BLaER1 treated with 17β-estradiol and CSF1 and Interleukin-3, amounts not matched to agents 10 nM and 100 nM (cell line): ENCODE measurements at regions not wholly inside any gene's neighbourhood (a gene's known extent, or its start where the extent isn't known, plus 50 kb on each side); places are given as distances from the start of the nearest gene placed in this dataset.

Source experiments
- H3K27ac ChIP-seq, 11 experiments: shearing (Covaris generic); formaldehyde crosslinking; 2 replicates each; pipeline ENCODE4 v1.8.1; 2022
- H3K27me3 ChIP-seq, 11 experiments: shearing (Covaris generic); formaldehyde crosslinking; 2 replicates each; pipeline ENCODE4 v1.8.1; 2022
- H3K36me3 ChIP-seq, 11 experiments: shearing (Covaris generic); formaldehyde crosslinking; 2 replicates each; pipeline ENCODE4 v1.8.1; 2022
- H3K4me1 ChIP-seq, 10 experiments: shearing (Covaris generic); formaldehyde crosslinking; 2 replicates each; pipeline ENCODE4 v1.8.1; 2022
- H3K4me2 ChIP-seq, 11 experiments: shearing (Covaris generic); formaldehyde crosslinking; 2 replicates each; pipeline ENCODE4 v1.8.1; 2022
- H3K4me3 ChIP-seq, 10 experiments: shearing (Covaris generic); formaldehyde crosslinking; 2 replicates each; pipeline ENCODE4 v1.8.1; 2022
- H3K9ac ChIP-seq, 11 experiments: shearing (Covaris generic); formaldehyde crosslinking; 2 replicates each; pipeline ENCODE4 v1.8.1; 2022
- H3K9me3 ChIP-seq, 11 experiments: shearing (Covaris generic); formaldehyde crosslinking; replicated peaks in 1 of 11; 2 replicates each; pipeline ENCODE4 v1.8.1; 2022
- H4K20me1 ChIP-seq, 11 experiments: shearing (Covaris generic); formaldehyde crosslinking; 2 replicates each; pipeline ENCODE4 v1.8.1; 2022
- Cebpa-rat ChIP-seq, 11 experiments: shearing (Covaris generic); IDR thresholded peaks; 2 replicates each; pipeline ENCODE4 v1.8.1; 2022

GRCh38 chr2:37829202-37829601, 95.9 kb upstream of the RMDN2 start:
- peak overlapping the region; percentile 27 to 73 (median 61); a peak in 15 of 22 replicates for H3K9ac ChIP-seq
- TF ChIP-seq Cebpa-rat (IDR thresholded peaks at IDR 0.05) = 0 out of 22 replicates have a peak, but pooled peaks of 1 of the 11 experiments have one; percentile 19
- H4K20me1 ChIP-seq = no peaks in the 10 kb centered on the region
- no peaks in the 10 kb centered on the region for H3K27me3 ChIP-seq
- peak overlapping the region in 4 of 10 experiments; percentile 23 to 52 (median 30); a peak in 4 of 20 replicates for H3K4me3 ChIP-seq
- H3K36me3 ChIP-seq = peaks cover 0 to 12% (median 0%) of the 10 kb centered on the region in 11 experiments; a peak in 1 of 22 replicates
- peaks cover 20 to 99% (median 76%) of the 10 kb centered on the region in 10 experiments for H3K4me1 ChIP-seq
- H3K4me2 ChIP-seq = peak overlapping the region; percentile 58 to 77 (median 67)
- H3K27ac ChIP-seq = peak overlapping the region; percentile 64 to 94 (median 88)
- peaks cover 0 to 45% (median 0%) of the 10 kb centered on the region in 11 experiments; a peak in 12 of 22 replicates for H3K9me3 ChIP-seq

GRCh38 chr2:37829616-37830395, 95.3 kb upstream of the RMDN2 start:
- peak overlapping the region; percentile 43 to 94 (median 81) for H3K27ac ChIP-seq
- TF ChIP-seq Cebpa-rat (IDR thresholded peaks at IDR 0.05) = no peak
- H3K9ac ChIP-seq = peak overlapping the region; percentile 27 to 73 (median 52); a peak in 17 of 22 replicates
- peaks cover 16 to 95% (median 70%) of the 10 kb centered on the region in 10 experiments for H3K4me1 ChIP-seq
- H3K4me3 ChIP-seq = no peak overlapping the region
- H3K27me3 ChIP-seq = no peaks in the 10 kb centered on the region
- H3K4me2 ChIP-seq = peak overlapping the region; percentile 58 to 72 (median 66)
- peaks cover 0 to 39% (median 0%) of the 10 kb centered on the region in 11 experiments; a peak in 12 of 22 replicates for H3K9me3 ChIP-seq
- H4K20me1 ChIP-seq = no peaks in the 10 kb centered on the region
- peaks cover 0 to 12% (median 0%) of the 10 kb centered on the region in 11 experiments; a peak in 1 of 22 replicates for H3K36me3 ChIP-seq

- H3K36me3 ChIP-seq = peaks cover 0 to 12% (median 0%) of the 10 kb centered on the region in 11 experiments; a peak in 1 of 22 replicates
- H4K20me1 ChIP-seq = no peaks in the 10 kb centered on the region
- H3K4me1 ChIP-seq = peaks cover 16 to 87% (median 62%) of the 10 kb centered on the region in 10 experiments
- no peak overlapping the region; a peak in 1 of 22 replicates for H3K9ac ChIP-seq
- TF ChIP-seq Cebpa-rat (IDR thresholded peaks at IDR 0.05) = no peak
- no peaks in the 10 kb centered on the region for H3K27me3 ChIP-seq
- H3K4me2 ChIP-seq = peak overlapping the region in 6 of 11 experiments; percentile 58 to 70 (median 64); a peak in 8 of 22 replicates
- no peak overlapping the region for H3K4me3 ChIP-seq
- peaks cover 0 to 30% (median 0%) of the 10 kb centered on the region in 11 experiments; a peak in 12 of 22 replicates for H3K9me3 ChIP-seq
- H3K27ac ChIP-seq = peak overlapping the region in 10 of 11 experiments; percentile 66 to 94 (median 85); a peak in 20 of 22 replicates
These were observed 94.5 kb upstream of the RMDN2 start for GRCh38 chr2:37830636-37831035.

GRCh38 chr2:37831081-37831780, 93.9 kb upstream of the RMDN2 start:
- no peaks in the 10 kb centered on the region for H4K20me1 ChIP-seq
- H3K27ac ChIP-seq = peak overlapping the region in 10 of 11 experiments; percentile 18 to 94 (median 84); a peak in 19 of 22 replicates
- peaks cover 0 to 11% (median 0%) of the 10 kb centered on the region in 11 experiments; a peak in 1 of 22 replicates for H3K36me3 ChIP-seq
- H3K9ac ChIP-seq = peak overlapping the region in 1 of 11 experiments; percentile 3; a peak in 2 of 22 replicates
- no peak overlapping the region for H3K4me3 ChIP-seq
- peaks cover 0 to 24% (median 0%) of the 10 kb centered on the region in 11 experiments; a peak in 12 of 22 replicates for H3K9me3 ChIP-seq
- peaks cover 16 to 81% (median 56%) of the 10 kb centered on the region in 10 experiments for H3K4me1 ChIP-seq
- peak overlapping the region in 6 of 11 experiments; percentile 32 to 70 (median 63); a peak in 13 of 22 replicates for H3K4me2 ChIP-seq
- no peaks in the 10 kb centered on the region for H3K27me3 ChIP-seq
- no peak for TF ChIP-seq Cebpa-rat (IDR thresholded peaks at IDR 0.05)

GRCh38 chr2:37832590-37833197, 92.4 kb upstream of the RMDN2 start:
- TF ChIP-seq Cebpa-rat (IDR thresholded peaks at IDR 0.05) = no peak
- peak overlapping the region in 5 of 11 experiments; percentile 32 to 70 (median 65); a peak in 8 of 22 replicates for H3K4me2 ChIP-seq
- no peaks in the 10 kb centered on the region for H3K27me3 ChIP-seq
- H3K36me3 ChIP-seq = no peaks in the 10 kb centered on the region
- peak overlapping the region in 5 of 11 experiments; percentile 9 to 52 (median 37); a peak in 5 of 22 replicates for H3K9ac ChIP-seq
- H3K9me3 ChIP-seq = peaks cover 0 to 10% (median 0%) of the 10 kb centered on the region in 11 experiments; a peak in 5 of 22 replicates
- H4K20me1 ChIP-seq = no peaks in the 10 kb centered on the region
- peak overlapping the region in 10 of 11 experiments; percentile 17 to 94 (median 84); a peak in 16 of 22 replicates for H3K27ac ChIP-seq
- H3K4me3 ChIP-seq = no peak overlapping the region
- peaks cover 16 to 72% (median 52%) of the 10 kb centered on the region in 10 experiments for H3K4me1 ChIP-seq

- Histone ChIP-seq H3K4me2 (peak overlapping the region in 4 of 11 experiments; percentile 22 to 70 (median 34); a peak in 4 of 22 replicates), H3K4me3 (no peak overlapping the region), H3K4me1 (peaks cover 16 to 65% (median 45%) of the 10 kb centered on the region in 10 experiments), H3K9me3 (peaks cover 0 to 4% (median 0%) of the 10 kb centered on the region in 11 experiments; a peak in 2 of 22 replicates), H3K9ac (no peak overlapping the region), H4K20me1 (no peaks in the 10 kb centered on the region), H3K27me3 (no peaks in the 10 kb centered on the region), H3K36me3 (no peaks in the 10 kb centered on the region), H3K27ac (peak overlapping the region in 2 of 11 experiments; percentile 91 to 93; a peak in 2 of 22 replicates)
- no peak for TF ChIP-seq Cebpa-rat (IDR thresholded peaks at IDR 0.05)
These were observed 91.7 kb upstream of the RMDN2 start for GRCh38 chr2:37833423-37833822.

GRCh38 chr2:37836270-37836669, 88.8 kb upstream of the RMDN2 start:
- Histone ChIP-seq H3K4me1 (peaks cover 0 to 38% (median 18%) of the 10 kb centered on the region in 10 experiments; a peak in 13 of 20 replicates), H3K9me3 (no peaks in the 10 kb centered on the region), H3K4me3 (no peak overlapping the region), H3K27me3 (no peaks in the 10 kb centered on the region), H4K20me1 (no peaks in the 10 kb centered on the region), H3K36me3 (no peaks in the 10 kb centered on the region), H3K27ac (no peak overlapping the region), H3K9ac (no peak overlapping the region), H3K4me2 (no peak overlapping the region)
- no peak for TF ChIP-seq Cebpa-rat (IDR thresholded peaks at IDR 0.05)

GRCh38 chr2:37836711-37837110, 88.4 kb upstream of the RMDN2 start:
- H3K27ac ChIP-seq = no peak overlapping the region
- H3K4me2 ChIP-seq = peak overlapping the region in 2 of 11 experiments; percentile 8 to 12; a peak in 1 of 22 replicates
- TF ChIP-seq Cebpa-rat (IDR thresholded peaks at IDR 0.05) = no peak
- peaks cover 0 to 33% (median 13%) of the 10 kb centered on the region in 10 experiments; a peak in 13 of 20 replicates for H3K4me1 ChIP-seq
- no peaks in the 10 kb centered on the region for H3K9me3 ChIP-seq
- no peaks in the 10 kb centered on the region for H3K36me3 ChIP-seq
- H3K27me3 ChIP-seq = no peaks in the 10 kb centered on the region
- no peaks in the 10 kb centered on the region for H4K20me1 ChIP-seq
- no peak overlapping the region for H3K9ac ChIP-seq
- H3K4me3 ChIP-seq = no peak overlapping the region
